Heart left ventricle (tissue), 13 donors: ENCODE measurements at regions not wholly inside any gene's neighbourhood (a gene's known extent, or its start where the extent isn't known, plus 50 kb on each side); places are given as distances from the start of the nearest gene placed in this dataset.

Experiments
- POLR2A ChIP-seq, 2 donors: fragments of 450-650 bp; IDR thresholded peaks; one replicate each; pipeline ENCODE4 v1.6.1; 2017; ENCODE audit warnings: antibody characterized with exemption in 2 of 2, mild to moderate bottlenecking in 2 of 2, moderate library complexity in 2 of 2
- TF ChIP-seq, protein P1 (sequence below), 12 donors: fragments of 200-600 bp; sonication (generic) in 4 of 12; IDR thresholded peaks; one replicate each; pipeline versions ENCODE4 v1.5.0 to v1.8.0; 2018 to 2022; ENCODE audit warnings: antibody characterized with exemption in 12 of 12, mild to moderate bottlenecking in 5 of 12
- donor health status: ischemic (EF 13 %, LVEDD 7.1; RV severe dilation, severe dysfunction).
- donor health status: DM: no; HTN: yes; CAD: no.
- donor health status: DM: no; HTN: no; CAD: no.
- donor health status: ischemic (EF 25% LVEDD 6.9; RV normal size, moderate dysfunction).
- donor health status: ischemic (EF 25% LVEDD 5.7; RV mildly dilated, moderate dysfunction).
- donor health status: ischemic (EF 35%, LVEDD 5.7; RV mildly dilated, moderate dysfunction).
- donor health status: nonischemic (EF 11% LVEDD 7.7; RV severe dilation, severe dysfunction).
- donor health status: DM: yes; HTN: yes; CAD: no.
- donor health status: PGD.
- donor health status: ischemic (EF 29% LVEDD 5.4; RV normal size, mild dysfunction).
- donor health status: nonischemic (EF 23%, LVEDD 6.1; RV moderate dilation, normal function).

DNA sequence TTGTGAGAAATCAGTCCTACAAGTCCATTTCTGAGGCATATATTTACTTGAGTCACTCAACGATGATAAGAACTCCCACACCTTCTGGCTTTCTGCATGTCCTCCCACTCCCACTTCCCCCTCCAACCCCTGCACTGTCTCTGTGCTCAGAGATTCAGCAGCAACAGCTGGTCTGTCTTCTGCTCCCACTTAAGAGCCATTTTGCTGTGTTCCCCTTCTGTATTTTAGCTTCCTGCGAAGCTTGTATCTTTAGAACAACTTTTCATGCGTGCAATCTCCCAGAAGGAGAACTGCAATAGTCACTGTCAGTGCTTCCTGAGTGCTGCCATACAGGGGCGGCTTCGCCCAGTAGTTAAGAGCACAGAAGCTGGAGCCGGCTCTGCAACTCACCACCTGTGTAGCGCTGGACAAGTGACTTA, 90.0 kb upstream of the SPATA12 start:
- TF ChIP-seq, protein P1, sequence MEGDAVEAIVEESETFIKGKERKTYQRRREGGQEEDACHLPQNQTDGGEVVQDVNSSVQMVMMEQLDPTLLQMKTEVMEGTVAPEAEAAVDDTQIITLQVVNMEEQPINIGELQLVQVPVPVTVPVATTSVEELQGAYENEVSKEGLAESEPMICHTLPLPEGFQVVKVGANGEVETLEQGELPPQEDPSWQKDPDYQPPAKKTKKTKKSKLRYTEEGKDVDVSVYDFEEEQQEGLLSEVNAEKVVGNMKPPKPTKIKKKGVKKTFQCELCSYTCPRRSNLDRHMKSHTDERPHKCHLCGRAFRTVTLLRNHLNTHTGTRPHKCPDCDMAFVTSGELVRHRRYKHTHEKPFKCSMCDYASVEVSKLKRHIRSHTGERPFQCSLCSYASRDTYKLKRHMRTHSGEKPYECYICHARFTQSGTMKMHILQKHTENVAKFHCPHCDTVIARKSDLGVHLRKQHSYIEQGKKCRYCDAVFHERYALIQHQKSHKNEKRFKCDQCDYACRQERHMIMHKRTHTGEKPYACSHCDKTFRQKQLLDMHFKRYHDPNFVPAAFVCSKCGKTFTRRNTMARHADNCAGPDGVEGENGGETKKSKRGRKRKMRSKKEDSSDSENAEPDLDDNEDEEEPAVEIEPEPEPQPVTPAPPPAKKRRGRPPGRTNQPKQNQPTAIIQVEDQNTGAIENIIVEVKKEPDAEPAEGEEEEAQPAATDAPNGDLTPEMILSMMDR (IDR thresholded peaks at IDR 0.05), result no peak
- TF ChIP-seq POLR2A (IDR thresholded peaks at IDR 0.05), result no peak
